COLO668 (cell line): ENCODE measurements at regions not wholly inside any gene's neighbourhood (a gene's known extent, or its start where the extent isn't known, plus 50 kb on each side); places are given as distances from the start of the nearest gene placed in this dataset.

Source experiments
- DNase-seq: peaks from one replicate; lab custom pipeline; 2025; ENCODE audit not compliant: unreplicated experiment; lab: John Stamatoyannopoulos, UW

DNA sequence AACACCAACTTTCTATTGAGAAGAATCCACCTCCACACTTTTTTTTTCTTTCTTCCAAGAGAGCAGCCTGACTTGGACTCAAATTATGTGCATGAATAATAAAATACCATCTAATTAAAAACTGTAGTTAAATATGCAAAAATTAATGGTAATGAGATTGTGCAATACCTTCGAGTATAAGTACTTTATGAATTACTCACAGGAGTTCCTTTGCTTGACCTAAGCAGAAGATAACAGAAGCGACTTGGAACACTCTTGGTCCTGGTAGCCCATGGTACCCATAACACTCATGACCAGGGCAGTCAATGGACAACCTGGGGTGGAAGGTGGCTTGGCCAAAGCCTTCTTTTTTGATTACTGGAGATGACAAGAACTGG lies 203.5 kb upstream of the IRX3 start:
- no peak for DNase-seq

DNA sequence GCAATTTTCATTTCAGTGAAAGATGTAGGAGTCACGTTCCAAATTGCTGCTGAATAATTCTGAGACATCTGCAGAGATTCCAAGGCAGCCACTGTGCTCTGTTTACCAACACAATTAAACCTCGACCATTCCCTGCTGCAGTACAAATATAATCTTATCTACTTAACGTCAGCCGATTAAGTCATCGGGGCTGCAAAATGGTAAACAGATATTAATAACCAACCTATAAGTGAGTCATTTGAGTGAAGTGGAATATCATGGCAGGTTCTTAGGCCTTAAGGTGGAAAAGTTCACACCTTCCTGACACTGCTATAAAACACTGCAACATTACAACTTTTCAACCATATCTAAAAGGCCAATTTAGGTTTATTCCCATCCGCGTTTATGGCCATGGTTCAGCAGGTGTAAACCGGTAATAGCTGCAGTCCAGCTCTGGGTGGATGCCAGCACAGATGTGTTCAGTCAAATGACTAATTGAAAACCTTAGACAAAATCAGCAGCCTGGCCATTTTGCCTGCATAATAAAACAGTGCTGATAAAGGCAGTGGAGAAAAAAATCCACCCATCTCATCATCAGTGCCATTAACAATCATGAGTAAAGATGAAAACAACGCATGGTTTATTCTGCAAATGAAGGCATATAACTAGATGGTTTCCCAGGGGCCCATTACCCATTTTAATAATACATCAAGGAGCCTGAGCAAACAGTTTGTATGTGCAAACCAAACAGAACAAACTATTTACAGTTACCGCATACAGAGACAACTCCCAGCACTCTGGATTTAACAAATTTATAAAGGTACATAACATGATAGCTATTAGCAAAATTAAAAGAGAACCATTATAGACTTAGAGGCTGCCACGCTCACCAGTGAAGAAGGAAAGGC lies 202.9 kb upstream of the IRX3 start:
- no peak for DNase-seq

DNA sequence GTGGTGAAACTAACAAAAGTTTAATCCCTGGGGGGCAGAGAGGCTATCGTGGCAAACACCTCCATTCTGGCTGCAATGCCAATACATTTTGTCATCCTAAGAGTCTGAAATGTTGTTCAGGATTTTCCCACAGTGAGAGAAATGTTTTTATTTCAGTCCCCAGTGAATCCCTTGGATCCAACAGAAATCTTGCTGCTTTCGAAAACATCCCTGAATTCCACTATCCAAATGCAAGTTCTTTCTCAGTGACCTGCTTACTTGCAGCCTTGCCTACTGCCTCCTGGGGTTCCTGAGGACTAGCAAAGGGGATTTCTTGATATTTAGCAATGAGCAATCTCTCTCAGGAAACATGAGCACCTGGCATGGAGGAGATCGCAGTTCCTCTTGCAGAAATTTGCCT lies 202.1 kb upstream of the IRX3 start:
- no peak for DNase-seq

GRCh38 chr16:54487933-54488332 lies 201.3 kb upstream of the IRX3 start:
- no peak for DNase-seq

GRCh38 chr16:54484700-54485099 lies 198.1 kb upstream of the IRX3 start:
- DNase-seq = no peak

DNA sequence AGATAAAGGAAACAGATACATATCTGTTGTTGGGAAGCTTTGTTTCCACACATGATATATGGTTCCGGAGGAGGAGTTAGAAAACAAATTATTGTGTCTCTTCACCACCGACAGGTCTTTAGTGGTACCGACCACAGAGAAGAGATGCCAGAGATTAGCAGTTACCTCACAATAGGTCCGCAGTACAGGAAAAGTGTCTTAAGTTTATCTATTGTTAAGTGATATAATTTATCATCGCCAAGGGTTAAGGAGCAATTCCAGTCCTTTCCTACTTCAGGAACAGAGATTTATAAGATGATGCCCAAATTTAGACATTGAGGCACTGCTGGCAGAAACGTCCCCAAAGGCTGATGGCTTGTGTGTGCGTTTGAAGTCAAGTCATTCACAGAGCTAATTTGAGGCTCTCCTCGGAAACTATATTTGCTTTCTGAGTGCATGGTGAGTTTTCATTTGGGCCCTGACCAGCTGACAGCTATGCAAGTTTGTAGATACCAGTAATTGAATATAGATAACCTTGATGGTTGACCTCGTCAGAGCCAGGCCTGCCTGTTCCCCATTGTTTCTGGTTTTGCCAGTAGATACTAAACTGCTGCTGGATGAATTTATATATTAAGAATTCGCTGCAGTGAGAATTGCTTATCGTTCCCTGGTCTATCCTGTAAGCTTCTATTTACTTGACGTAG lies 196.4 kb upstream of the IRX3 start:
- DNase-seq = no peak

DNA sequence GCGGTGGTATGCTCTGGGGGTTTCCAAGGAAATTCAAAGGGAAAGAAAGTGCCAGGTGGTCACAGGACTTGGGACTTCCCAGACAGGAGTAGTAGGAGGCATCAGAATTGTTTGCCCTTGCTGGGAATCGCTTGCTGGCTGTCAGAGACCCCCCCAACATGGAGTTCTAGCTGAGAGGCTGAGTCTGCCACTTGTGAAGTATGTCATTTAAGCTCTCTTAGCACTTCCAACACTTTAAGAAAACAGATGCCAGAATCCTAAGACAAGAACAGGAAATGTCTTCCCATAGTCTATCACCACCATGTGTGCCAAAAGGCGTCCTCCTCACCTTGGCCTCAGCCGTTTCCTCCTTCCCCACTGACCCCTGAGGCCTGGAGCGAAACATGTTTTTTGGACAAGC lies 193.8 kb upstream of the IRX3 start:
- no peak for DNase-seq

DNA sequence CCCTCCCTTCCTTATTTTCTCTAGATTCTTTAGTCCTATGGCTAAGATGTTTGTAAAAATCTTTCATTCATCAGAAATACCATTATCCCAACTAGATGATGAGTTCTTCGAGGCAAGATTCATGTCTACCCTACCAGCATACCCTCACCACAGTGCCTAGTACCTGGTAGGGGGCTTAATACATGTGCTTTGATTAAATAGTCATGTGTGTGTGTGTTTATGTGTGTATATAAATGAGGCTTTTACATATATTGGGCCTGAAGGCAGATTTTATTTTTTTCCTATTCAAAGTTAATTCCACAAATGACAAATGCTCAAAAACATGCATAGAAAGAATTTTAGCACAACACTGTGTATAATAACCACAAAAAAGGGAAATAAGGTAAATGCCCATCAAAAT lies 193.0 kb upstream of the IRX3 start:
- no peak for DNase-seq

DNA sequence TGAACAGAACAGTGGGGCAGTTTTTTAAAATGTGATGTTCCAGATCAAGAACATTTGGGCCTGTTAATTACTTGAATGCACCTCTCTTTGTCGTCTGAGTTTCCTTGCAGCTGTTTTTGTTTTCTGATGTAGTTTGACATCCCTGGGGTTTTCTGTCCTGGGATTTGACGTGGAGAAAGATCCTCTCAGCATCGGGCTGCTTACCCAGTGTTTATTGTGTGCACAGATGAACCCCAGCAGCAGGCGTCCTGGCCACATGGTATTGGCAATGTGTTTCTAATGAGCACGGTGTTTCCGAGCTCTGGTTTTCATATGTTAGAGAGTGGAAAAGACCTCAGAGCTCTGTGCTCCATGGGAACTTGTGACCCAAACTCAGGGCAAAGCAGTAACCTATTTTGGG lies 191.1 kb upstream of the IRX3 start:
- DNase-seq = no peak

DNA sequence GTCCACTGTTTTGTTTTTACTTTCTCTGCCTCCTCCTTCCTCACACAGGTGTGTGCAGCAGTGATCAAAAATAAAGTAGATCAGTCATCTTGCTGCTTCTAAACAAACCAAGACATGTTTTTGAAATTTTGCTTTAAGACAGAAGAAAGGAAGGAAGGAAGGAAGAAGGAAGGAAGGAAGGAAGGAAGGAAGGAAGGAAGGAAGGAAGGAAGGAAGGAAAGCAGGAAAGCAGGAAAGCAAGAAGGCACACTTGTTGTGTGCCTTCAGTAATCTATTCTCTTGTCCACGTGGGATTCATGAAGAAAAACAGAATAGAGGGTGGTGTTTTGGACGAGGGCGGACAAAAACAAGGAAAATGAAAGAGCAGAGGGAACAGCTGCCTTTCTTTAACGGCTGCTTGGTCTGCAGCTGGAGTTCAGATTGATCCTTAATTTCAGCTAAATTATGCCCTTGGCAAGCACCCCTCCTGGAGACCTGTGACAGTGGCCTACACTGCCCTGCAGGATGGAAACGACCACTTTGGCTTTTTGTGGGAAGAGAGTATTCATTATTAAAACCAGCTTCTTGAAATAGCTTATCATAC lies 188.5 kb upstream of the IRX3 start:
- no peak for DNase-seq

- DNase-seq = no peak
Measured at GRCh38 chr16:54473226-54473993, 186.8 kb upstream of the IRX3 start.

DNA sequence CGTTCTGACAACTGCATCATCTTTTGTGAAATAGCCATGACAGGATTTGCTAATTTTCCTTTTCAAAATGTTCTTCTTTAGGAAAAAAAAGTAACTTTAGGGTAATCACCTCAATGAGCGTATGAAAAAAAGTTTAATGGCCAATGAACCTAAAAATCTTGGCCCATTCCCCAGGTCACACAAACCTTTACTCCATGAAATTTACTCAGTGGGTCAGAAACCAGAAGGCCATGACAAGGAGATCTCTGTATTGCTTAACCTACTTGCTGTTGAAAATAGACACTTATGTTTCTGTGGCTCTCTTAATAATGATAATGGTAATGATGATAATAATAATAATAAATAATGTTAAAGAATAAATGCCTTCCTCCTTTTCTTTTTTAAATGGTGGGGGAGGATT lies 180.8 kb upstream of the IRX3 start:
- DNase-seq = no peak

DNA sequence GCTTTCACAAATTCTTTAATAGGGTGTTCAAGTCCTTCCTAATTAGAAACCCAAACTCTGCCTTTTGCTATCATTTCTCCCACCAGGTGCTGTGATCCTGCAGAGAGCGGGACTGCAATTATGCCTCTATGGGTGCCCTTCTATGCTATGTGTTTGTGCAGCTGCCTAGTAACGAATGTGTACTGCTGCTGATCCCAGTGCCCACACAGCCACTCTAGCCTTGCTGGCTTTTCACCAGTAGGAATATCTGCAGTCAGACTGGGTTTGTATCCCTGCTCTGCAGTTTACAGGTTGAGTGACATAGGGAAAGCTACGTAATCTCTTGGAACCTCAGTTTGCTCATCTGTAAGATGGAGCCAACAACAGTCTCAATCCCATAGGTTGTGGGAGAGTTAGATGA lies 179.6 kb upstream of the IRX3 start:
- DNase-seq = peak; percentile 5

DNA sequence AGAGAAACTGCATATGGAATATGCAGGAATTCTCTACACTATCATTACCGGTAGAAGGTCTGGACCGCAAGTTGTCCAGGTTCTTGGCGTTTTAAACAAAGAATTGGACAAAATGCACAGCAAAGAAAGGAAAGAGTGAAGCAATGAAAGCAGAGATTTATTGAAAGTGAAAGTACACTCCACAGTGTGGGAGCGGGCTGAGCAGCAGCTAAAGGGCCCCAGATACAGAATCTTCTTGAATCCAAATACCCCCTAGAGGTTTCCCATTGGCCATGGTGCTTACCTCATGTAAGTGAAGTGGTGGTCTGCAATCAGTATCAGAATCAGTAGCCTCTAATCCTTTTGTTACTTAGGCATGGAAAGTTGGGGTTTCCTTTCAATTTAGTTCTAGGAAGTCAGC lies 178.5 kb upstream of the IRX3 start:
- no peak for DNase-seq

DNA sequence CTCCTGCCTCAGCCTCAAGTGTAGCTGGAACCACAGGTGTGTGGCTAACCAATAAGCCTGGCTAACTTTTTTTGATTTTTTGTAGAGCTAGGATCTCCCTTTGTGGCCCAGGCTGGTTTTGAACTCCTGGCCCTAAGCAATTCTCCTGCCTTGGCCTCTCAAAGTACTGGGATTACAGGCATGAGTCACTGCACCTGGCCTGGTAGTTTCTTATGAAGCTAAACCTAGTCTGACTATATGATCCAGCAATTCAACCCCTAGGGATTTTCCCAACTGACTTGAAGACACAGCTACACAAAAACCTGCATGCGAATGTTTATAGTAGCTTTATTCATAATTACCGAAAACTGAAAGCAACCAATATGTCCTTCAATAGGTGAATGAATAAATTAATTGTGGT lies 176.2 kb upstream of the IRX3 start:
- DNase-seq = no peak

DNA sequence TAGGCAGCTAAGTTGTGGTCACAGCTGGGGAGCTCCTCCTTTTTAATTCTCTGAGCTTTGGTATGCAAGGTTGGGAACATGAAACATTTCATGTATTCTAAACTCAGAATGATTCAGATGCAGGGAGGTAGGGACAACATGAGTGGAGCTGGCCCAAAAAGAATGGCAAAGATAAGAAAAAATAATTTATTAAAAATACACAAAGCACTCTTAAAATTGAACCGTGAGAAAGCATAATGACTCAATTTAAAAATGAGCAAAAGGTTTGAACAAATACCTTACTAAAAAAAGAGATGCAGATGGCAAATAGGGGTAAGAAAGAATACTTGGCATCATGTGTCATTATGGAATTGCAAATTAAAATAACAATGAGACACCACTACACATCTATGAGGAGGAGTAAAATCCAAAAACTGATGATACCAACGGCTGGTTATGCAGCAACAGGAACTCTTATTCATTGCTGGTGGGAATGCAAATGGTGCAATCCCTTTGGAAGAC lies 175.6 kb upstream of the IRX3 start:
- DNase-seq = no peak

GRCh38 chr16:54460263-54460860 lies 173.8 kb upstream of the IRX3 start:
- DNase-seq = no peak

DNA sequence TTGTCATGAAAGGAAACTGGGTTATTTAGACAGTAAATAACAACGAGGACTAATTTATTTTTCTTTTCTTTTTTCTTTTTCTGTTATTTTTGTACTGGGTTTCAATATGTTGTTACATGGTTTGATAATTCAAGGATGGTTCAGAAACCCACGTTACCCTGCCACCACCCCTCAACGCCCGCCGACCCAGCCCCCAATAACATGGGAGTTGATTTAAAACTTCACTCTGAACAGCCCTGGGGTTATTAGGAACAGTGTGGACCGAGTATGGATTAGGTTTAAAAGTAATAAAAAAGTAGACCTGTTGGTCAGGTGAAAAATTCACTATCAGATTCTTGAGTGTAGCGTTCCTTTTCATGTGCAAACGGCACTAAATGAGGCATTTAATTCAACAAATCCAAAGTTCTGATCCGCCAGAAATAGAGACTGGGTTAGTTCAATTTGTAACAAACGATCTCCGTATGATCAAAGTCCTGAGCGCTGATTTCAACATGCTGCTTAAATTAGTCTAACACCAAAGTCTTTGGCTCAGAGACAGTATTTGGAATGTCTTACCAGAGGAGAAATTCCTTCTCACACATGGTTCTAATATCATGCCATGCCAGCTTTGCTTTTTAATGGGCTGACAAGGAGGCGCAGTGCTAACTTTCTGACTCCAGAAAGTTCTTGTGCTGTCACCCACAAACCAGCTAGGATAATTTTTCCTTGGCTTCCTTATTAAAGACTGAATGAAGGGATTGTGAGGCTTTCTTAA lies 173.1 kb upstream of the IRX3 start:
- DNase-seq = no peak

- no peak for DNase-seq
Measured at GRCh38 chr16:54458923-54459322, 172.3 kb upstream of the IRX3 start.

- no peak for DNase-seq
Measured at GRCh38 chr16:54456291-54456690, 169.7 kb upstream of the IRX3 start.
